KMS-11 (cell line): ENCODE measurements at regions not wholly inside any gene's neighbourhood (a gene's known extent, or its start where the extent isn't known, plus 50 kb on each side); places are given as distances from the start of the nearest gene placed in this dataset.

Source experiments
- H2AFZ ChIP-seq: fragments of 200-600 bp; sonication (generic); 2 replicates; pipeline ENCODE4 v1.6.1; 2016; ENCODE audit warnings: antibody characterized with exemption, mixed run types, low read depth
- H3K27ac ChIP-seq: fragments of 200-600 bp; sonication (generic); 2 replicates; pipeline ENCODE4 v1.6.1; 2016; ENCODE audit warnings: mild to moderate bottlenecking, mixed run types
- H3K27me3 ChIP-seq: fragments of 200-600 bp; sonication (generic); 2 replicates; pipeline ENCODE4 v1.6.1; 2017; ENCODE audit warnings: mild to moderate bottlenecking, low read depth, mixed run types, moderate library complexity; ENCODE audit not compliant: insufficient read depth
- H3K36me3 ChIP-seq: fragments of 200-600 bp; sonication (generic); 2 replicates; pipeline ENCODE4 v1.6.1; 2017; ENCODE audit warnings: mild to moderate bottlenecking, mixed run types; ENCODE audit not compliant: insufficient read depth
- H3K4me1 ChIP-seq: fragments of 200-600 bp; sonication (generic); 2 replicates; pipeline ENCODE4 v1.6.1; 2016; ENCODE audit warnings: mild to moderate bottlenecking, low read depth, mixed run types; ENCODE audit not compliant: poor library complexity, severe bottlenecking
- H3K4me2 ChIP-seq: fragments of 200-600 bp; sonication (generic); 2 replicates; pipeline ENCODE4 v1.7.0; 2016; ENCODE audit warnings: mild to moderate bottlenecking, mixed run types
- H3K4me3 ChIP-seq: fragments of 200-600 bp; sonication (generic); IDR thresholded peaks from 2 replicates; pipeline ENCODE4 v1.6.1; 2017; ENCODE audit warnings: low read depth, low read length, mixed read lengths; ENCODE audit not compliant: insufficient read depth
- H3K79me2 ChIP-seq: fragments of 200-600 bp; sonication (generic); 2 replicates; pipeline ENCODE4 v1.6.1; 2016; ENCODE audit warnings: low read depth, mixed run types; ENCODE audit not compliant: insufficient read depth
- H3K9ac ChIP-seq: fragments of 200-600 bp; sonication (generic); 2 replicates; pipeline ENCODE4 v1.6.1; 2016; ENCODE audit warnings: mild to moderate bottlenecking, mixed run types
- H4K20me1 ChIP-seq: fragments of 200-600 bp; sonication (generic); 2 replicates; pipeline ENCODE4 v1.6.1; 2016; ENCODE audit warnings: mild to moderate bottlenecking, mixed run types; ENCODE audit not compliant: insufficient read depth
- TF ChIP-seq, protein P1 (sequence below): fragments of 200-600 bp; sonication (generic); conservative IDR thresholded peaks from 2 replicates; pipeline ENCODE4 v1.6.1; 2017; ENCODE audit warnings: low read depth, mild to moderate bottlenecking, antibody characterized with exemption, low read length, moderate library complexity, mixed read lengths

DNA sequence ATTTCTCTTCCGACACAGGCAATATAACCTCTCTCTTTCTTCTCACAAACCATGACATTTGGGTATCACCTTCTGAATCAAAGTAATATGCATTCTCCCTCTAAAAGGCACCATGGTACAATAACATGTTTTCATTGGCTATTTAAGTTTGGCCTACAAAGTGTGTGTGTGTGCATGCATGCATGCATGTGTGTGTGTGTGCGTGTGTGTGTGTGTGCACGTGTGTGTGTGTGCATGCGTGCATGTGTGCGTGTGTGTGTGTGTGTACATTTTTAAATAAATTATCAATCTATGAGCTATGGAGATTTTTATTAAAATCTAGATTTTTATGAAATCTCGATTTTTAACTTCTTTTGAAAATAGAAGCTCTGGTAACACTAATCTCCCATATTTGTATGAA lies 745.3 kb upstream of the ZEB2 start:
- Histone ChIP-seq H4K20me1 (no peaks in the 10 kb centered on the region), H3K4me3 (no peak overlapping the region), H3K79me2 (no peaks in the 10 kb centered on the region), H3K27me3 (no peaks in the 10 kb centered on the region), H3K4me2 (no peak overlapping the region), H3K36me3 (no peaks in the 10 kb centered on the region), H2AFZ (no peak overlapping the region), H3K9ac (no peak overlapping the region), H3K27ac (no peak overlapping the region), H3K4me1 (no peaks in the 10 kb centered on the region)
- TF ChIP-seq, protein P1, sequence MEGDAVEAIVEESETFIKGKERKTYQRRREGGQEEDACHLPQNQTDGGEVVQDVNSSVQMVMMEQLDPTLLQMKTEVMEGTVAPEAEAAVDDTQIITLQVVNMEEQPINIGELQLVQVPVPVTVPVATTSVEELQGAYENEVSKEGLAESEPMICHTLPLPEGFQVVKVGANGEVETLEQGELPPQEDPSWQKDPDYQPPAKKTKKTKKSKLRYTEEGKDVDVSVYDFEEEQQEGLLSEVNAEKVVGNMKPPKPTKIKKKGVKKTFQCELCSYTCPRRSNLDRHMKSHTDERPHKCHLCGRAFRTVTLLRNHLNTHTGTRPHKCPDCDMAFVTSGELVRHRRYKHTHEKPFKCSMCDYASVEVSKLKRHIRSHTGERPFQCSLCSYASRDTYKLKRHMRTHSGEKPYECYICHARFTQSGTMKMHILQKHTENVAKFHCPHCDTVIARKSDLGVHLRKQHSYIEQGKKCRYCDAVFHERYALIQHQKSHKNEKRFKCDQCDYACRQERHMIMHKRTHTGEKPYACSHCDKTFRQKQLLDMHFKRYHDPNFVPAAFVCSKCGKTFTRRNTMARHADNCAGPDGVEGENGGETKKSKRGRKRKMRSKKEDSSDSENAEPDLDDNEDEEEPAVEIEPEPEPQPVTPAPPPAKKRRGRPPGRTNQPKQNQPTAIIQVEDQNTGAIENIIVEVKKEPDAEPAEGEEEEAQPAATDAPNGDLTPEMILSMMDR = no peak

DNA sequence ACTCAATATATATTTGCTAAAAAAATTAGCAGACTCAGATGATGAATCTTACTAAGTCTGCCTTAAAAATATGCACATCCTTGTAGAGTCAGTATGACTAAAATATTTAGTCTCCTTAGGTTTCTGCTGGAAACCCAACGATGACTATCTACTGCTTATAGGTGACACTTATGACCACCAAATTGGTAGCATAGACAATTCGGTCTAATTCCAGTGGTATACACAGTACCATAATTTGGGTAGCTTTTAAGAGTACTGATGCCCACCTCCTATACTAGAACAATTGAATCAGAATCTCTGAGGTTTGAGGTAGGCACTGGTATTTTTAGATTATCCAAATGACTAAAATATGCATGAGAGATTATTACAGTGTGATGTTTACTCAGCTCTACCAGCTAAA lies 740.8 kb upstream of the ZEB2 start:
- Histone ChIP-seq H3K4me3 (no peak overlapping the region), H2AFZ (no peak overlapping the region), H3K9ac (no peak overlapping the region), H3K27me3 (no peaks in the 10 kb centered on the region), H4K20me1 (no peaks in the 10 kb centered on the region), H3K4me2 (no peak overlapping the region), H3K36me3 (no peaks in the 10 kb centered on the region), H3K4me1 (no peaks in the 10 kb centered on the region), H3K79me2 (no peaks in the 10 kb centered on the region), H3K27ac (no peak overlapping the region)
- TF ChIP-seq, protein P1 = no peak

DNA sequence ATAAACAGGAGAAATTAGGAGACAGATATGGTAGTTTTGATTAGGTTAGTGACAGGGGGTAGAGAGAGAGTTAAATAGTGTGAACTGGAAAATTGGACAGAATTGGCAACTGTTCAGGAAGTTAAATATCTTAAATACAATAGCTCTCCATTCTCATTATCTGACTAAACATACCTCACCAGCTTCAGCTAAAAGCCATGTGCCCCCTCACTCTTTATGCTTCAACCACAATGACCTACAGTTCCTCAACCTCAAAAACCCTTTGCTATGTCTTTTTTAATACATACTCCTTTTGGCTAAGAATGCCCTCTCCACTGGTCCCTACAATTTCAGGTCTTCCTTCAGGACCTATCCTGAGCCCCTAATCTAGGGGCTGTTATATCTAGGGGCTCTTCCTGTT lies 740.2 kb upstream of the ZEB2 start:
- Histone ChIP-seq H3K4me3 (no peak overlapping the region), H3K79me2 (no peaks in the 10 kb centered on the region), H4K20me1 (no peaks in the 10 kb centered on the region), H3K27ac (no peak overlapping the region), H3K36me3 (no peaks in the 10 kb centered on the region), H2AFZ (no peak overlapping the region), H3K27me3 (no peaks in the 10 kb centered on the region), H3K4me2 (no peak overlapping the region), H3K4me1 (no peaks in the 10 kb centered on the region), H3K9ac (no peak overlapping the region)
- TF ChIP-seq, protein P1 = no peak

DNA sequence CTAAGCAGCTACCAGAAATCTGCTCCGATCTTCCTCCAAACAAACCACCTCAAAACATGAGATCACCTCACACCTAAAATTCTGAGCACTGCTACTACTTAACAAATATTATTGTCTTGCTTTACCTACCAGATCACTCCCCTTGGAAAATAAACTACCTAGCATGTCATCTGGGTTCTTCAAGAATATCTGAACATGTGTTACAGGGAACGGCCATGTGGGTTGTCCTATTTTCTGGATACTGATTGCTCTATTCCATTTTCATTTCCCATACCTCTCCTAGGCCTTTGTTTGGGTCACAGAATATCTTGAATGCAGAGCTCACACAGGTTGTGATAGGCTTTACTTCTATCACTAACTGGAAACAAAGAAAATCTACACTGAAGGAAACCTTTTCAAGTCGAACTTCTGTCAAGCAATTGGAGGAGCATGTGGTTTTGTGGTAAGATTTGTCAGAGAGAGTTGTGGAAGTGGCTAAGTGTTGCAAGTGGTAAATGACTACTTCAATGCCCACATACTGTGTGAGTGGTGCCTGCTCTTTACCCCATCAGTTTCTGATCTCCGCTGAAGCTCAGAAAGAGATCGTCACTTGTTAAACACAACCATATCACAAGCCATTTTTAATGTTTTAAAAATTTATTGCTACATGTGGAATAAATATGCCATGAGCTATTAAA lies 739.1 kb upstream of the ZEB2 start:
- Histone ChIP-seq H3K27me3 (no peaks in the 10 kb centered on the region), H3K36me3 (no peaks in the 10 kb centered on the region), H3K4me2 (no peak overlapping the region), H3K27ac (no peak overlapping the region), H2AFZ (no peak overlapping the region), H3K9ac (no peak overlapping the region), H4K20me1 (no peaks in the 10 kb centered on the region), H3K4me3 (no peak overlapping the region), H3K79me2 (no peaks in the 10 kb centered on the region), H3K4me1 (no peaks in the 10 kb centered on the region)
- TF ChIP-seq, protein P1 = no peak
